HEK293 (cell line): ENCODE measurements at regions not wholly inside any gene's neighbourhood (a gene's known extent, or its start where the extent isn't known, plus 50 kb on each side); places are given as distances from the start of the nearest gene placed in this dataset.

ENCODE experiments used
- CTCF ChIA-PET: fragments of 350-600 bp; formaldehyde crosslinking; extraction: SDS; loops from one replicate; lab custom pipeline; 2021; ENCODE audit warnings: antibody characterized with exemption; lab: Yijun Ruan, JAX
- POLR2A ChIA-PET: fragments of 300-600 bp; formaldehyde crosslinking; extraction: SDS; loops from one replicate; lab custom pipeline; 2020; ENCODE audit warnings: antibody characterized with exemption, inconsistent platforms; lab: Yijun Ruan, JAX
- H3K27ac ChIP-seq: fragments of 200-500 bp; sonication (Bioruptor generic); 2 replicates; pipeline ENCODE4 v1.5.1; 2014; ENCODE audit warnings: low read depth, low read length, control low read depth, inconsistent platforms; ENCODE audit errors: extremely low read depth
- H3K36me3 ChIP-seq, 2 experiments: fragments of 200-500 bp in 1 of 2; sonication (Bioruptor generic) in 1 of 2; 1 replicate in 1 of 2; 2 replicates in 1 of 2; pipeline ENCODE4 v1.5.1; 2014 to 2017; ENCODE audit warnings: inconsistent platforms in 2 of 2, low read length in 2 of 2; ENCODE audit not compliant: control insufficient read depth in 2 of 2, insufficient read depth in 1 of 2
- H3K4me1 ChIP-seq: fragments of 200-500 bp; sonication (Bioruptor generic); 2 replicates; pipeline ENCODE4 v1.5.1; 2014; ENCODE audit warnings: mild to moderate bottlenecking, low read length, inconsistent platforms; ENCODE audit not compliant: control insufficient read depth, insufficient read depth
- H3K4me3 ChIP-seq: 2 replicates; pipeline ENCODE4 v1.5.1; 2011; ENCODE audit warnings: low read depth, mild to moderate bottlenecking, control low read depth, low read length, moderate library complexity
- H3K9me3 ChIP-seq: fragments of 200-500 bp; sonication (Bioruptor generic); 2 replicates; pipeline ENCODE4 v1.5.1; 2014; ENCODE audit warnings: low read depth, low read length, inconsistent platforms; ENCODE audit not compliant: control insufficient read depth, insufficient read depth
- GFI1B ChIP-seq: fragments of 450-650 bp; formaldehyde crosslinking; IDR thresholded peaks from 2 replicates; pipeline ENCODE4 v1.5.1; 2016; ENCODE audit warnings: missing biosample characterization, missing genetic modification characterization
- KLF10 ChIP-seq: fragments of 450-650 bp; IDR thresholded peaks from 2 replicates; pipeline ENCODE4 v1.5.1; 2018; ENCODE audit warnings: missing biosample characterization, mild to moderate bottlenecking, missing genetic modification characterization
- KLF8 ChIP-seq: fragments of 450-650 bp; formaldehyde crosslinking; IDR thresholded peaks from 2 replicates; pipeline ENCODE4 v1.5.1; 2016; ENCODE audit warnings: missing biosample characterization, missing genetic modification characterization
- MYNN ChIP-seq: fragments of 450-650 bp; formaldehyde crosslinking; IDR thresholded peaks from 2 replicates; pipeline ENCODE4 v1.5.1; 2016; ENCODE audit warnings: missing biosample characterization, missing genetic modification characterization, borderline replicate concordance
- PRDM1 ChIP-seq: fragments of 450-650 bp; formaldehyde crosslinking; IDR thresholded peaks from 2 replicates; pipeline ENCODE4; 2016; ENCODE audit warnings: missing biosample characterization, missing genetic modification characterization
- REST ChIP-seq: fragments of 450-650 bp; formaldehyde crosslinking; IDR thresholded peaks from 2 replicates; pipeline ENCODE4 v1.5.1; 2016; ENCODE audit warnings: missing biosample characterization, missing genetic modification characterization
- SCRT1 ChIP-seq: fragments of 450-650 bp; formaldehyde crosslinking; IDR thresholded peaks from 2 replicates; pipeline ENCODE4 v1.5.1; 2016; ENCODE audit warnings: missing biosample characterization, missing genetic modification characterization, borderline replicate concordance
- SCRT2 ChIP-seq: fragments of 450-650 bp; formaldehyde crosslinking; IDR thresholded peaks from 2 replicates; pipeline ENCODE4 v1.5.1; 2016; ENCODE audit warnings: missing biosample characterization, missing genetic modification characterization
- ZBTB17 ChIP-seq: fragments of 450-650 bp; formaldehyde crosslinking; IDR thresholded peaks from 2 replicates; pipeline ENCODE4 v1.5.1; 2016; ENCODE audit warnings: missing biosample characterization, missing genetic modification characterization
- ZFP69B ChIP-seq: fragments of 450-650 bp; formaldehyde crosslinking; IDR thresholded peaks from 2 replicates; pipeline ENCODE4 v1.5.1; 2016; ENCODE audit warnings: missing biosample characterization, missing genetic modification characterization
- ZNF132 ChIP-seq: fragments of 450-650 bp; formaldehyde crosslinking; IDR thresholded peaks from 2 replicates; pipeline ENCODE4 v1.5.1; 2017; ENCODE audit warnings: missing biosample characterization, missing genetic modification characterization, borderline replicate concordance
- ZNF26 ChIP-seq: fragments of 450-650 bp; formaldehyde crosslinking; IDR thresholded peaks from 2 replicates; pipeline ENCODE4 v1.5.1; 2016; ENCODE audit warnings: missing biosample characterization, missing genetic modification characterization
- ZNF529 ChIP-seq: fragments of 450-650 bp; formaldehyde crosslinking; IDR thresholded peaks from 2 replicates; pipeline ENCODE4 v1.5.1; 2017; ENCODE audit warnings: missing genetic modification characterization, missing biosample characterization; ENCODE audit not compliant: insufficient replicate concordance
- ZNF558 ChIP-seq: fragments of 450-650 bp; formaldehyde crosslinking; IDR thresholded peaks from 2 replicates; pipeline ENCODE4 v1.5.1; 2016; ENCODE audit warnings: missing biosample characterization, missing genetic modification characterization
- ZNF645 ChIP-seq: fragments of 450-650 bp; formaldehyde crosslinking; IDR thresholded peaks from 2 replicates; pipeline ENCODE4; 2016; ENCODE audit warnings: missing biosample characterization, missing genetic modification characterization
- ZNF654 ChIP-seq: fragments of 450-650 bp; formaldehyde crosslinking; IDR thresholded peaks from 2 replicates; pipeline ENCODE4 v1.5.1; 2016; ENCODE audit warnings: low read depth, missing biosample characterization, missing genetic modification characterization
- ZSCAN30 ChIP-seq: fragments of 450-650 bp; IDR thresholded peaks from 2 replicates; pipeline ENCODE4 v1.5.1; 2018; ENCODE audit warnings: missing biosample characterization, mild to moderate bottlenecking, missing genetic modification characterization, moderate library complexity
- ZSCAN5A ChIP-seq: fragments of 450-650 bp; formaldehyde crosslinking; IDR thresholded peaks from 2 replicates; pipeline ENCODE4 v1.5.1; 2016; ENCODE audit warnings: missing biosample characterization, missing genetic modification characterization
- TF ChIP-seq, protein P1 (sequence below): fragments of 450-650 bp; formaldehyde crosslinking; IDR thresholded peaks from 2 replicates; pipeline ENCODE4 v1.5.1; 2017; ENCODE audit warnings: missing biosample characterization, missing genetic modification characterization
- TF ChIP-seq, protein P2 (sequence below): fragments of 450-650 bp; formaldehyde crosslinking; IDR thresholded peaks from 2 replicates; pipeline ENCODE4 v1.5.1; 2016; ENCODE audit warnings: missing biosample characterization, missing genetic modification characterization

- H3K4me3 ChIP-seq: no peak overlapping the region
- H3K4me1 ChIP-seq: no peaks in the 10 kb centered on the region
- no peak overlapping the region for H3K27ac ChIP-seq
- TF ChIP-seq, protein P1, sequence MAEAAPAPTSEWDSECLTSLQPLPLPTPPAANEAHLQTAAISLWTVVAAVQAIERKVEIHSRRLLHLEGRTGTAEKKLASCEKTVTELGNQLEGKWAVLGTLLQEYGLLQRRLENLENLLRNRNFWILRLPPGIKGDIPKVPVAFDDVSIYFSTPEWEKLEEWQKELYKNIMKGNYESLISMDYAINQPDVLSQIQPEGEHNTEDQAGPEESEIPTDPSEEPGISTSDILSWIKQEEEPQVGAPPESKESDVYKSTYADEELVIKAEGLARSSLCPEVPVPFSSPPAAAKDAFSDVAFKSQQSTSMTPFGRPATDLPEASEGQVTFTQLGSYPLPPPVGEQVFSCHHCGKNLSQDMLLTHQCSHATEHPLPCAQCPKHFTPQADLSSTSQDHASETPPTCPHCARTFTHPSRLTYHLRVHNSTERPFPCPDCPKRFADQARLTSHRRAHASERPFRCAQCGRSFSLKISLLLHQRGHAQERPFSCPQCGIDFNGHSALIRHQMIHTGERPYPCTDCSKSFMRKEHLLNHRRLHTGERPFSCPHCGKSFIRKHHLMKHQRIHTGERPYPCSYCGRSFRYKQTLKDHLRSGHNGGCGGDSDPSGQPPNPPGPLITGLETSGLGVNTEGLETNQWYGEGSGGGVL (tag by site-specific recombination): no peak
- TF ChIP-seq ZNF654 (tag by site-specific recombination): peak; percentile 32
- CTCF ChIA-PET: interaction anchor here (0.6 to 5.3 kb wide), 34 partner anchors 9 to 523 kb away, joined by 3 to 91 read pairs (median 5); partner anchors contain the start of gene CCN2
- POLR2A ChIA-PET: interaction anchor here (1.0 kb wide), 1 partner anchor 267 kb away, joined by 3 read pairs; the partner anchor contains the start of gene CCN2
- no peaks in the 10 kb centered on the region for H3K36me3 ChIP-seq
- no peaks in the 10 kb centered on the region for H3K9me3 ChIP-seq
Observed at GRCh38 chr6:132218059-132218696, 183.1 kb downstream of the MOXD1 start.

DNA sequence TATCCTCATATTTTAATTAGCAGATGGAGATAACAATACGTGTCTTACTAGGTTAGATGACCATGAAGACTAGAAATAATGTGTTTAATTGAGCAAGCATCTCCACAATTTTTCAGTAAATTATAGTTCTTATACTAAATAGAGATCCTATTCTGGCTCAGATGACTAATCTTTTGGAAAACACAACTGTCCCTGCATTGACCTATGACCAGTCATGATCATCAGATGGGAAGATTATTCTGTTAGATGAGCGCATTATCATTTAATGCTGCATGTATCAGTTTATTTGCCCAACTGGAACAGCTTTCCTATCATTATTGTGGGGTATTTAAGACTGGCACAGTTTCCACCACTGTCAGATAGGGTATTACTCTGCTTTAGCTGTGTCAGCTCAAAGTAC, 185.5 kb downstream of the MOXD1 start:
- Histone ChIP-seq H3K36me3 (no peaks in the 10 kb centered on the region), H3K27ac (no peak overlapping the region), H3K4me3 (no peak overlapping the region), H3K4me1 (no peaks in the 10 kb centered on the region), H3K9me3 (no peaks in the 10 kb centered on the region)
- TF ChIP-seq ZNF132 (tag by site-specific recombination): no peak
- no peak for TF ChIP-seq KLF10 (tag by site-specific recombination)
- TF ChIP-seq ZBTB17: no peak
- TF ChIP-seq GFI1B (tag by site-specific recombination): no peak
- no peak for TF ChIP-seq ZSCAN5A (tag by site-specific recombination)
- TF ChIP-seq ZNF26 (tag by site-specific recombination): no peak
- no peak for TF ChIP-seq PRDM1 (tag by site-specific recombination)
- no peak for TF ChIP-seq KLF8
- TF ChIP-seq, protein P2, sequence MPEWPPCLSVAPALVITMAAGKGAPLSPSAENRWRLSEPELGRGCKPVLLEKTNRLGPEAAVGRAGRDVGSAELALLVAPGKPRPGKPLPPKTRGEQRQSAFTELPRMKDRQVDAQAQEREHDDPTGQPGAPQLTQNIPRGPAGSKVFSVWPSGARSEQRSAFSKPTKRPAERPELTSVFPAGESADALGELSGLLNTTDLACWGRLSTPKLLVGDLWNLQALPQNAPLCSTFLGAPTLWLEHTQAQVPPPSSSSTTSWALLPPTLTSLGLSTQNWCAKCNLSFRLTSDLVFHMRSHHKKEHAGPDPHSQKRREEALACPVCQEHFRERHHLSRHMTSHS (tag by site-specific recombination): no peak
- no peak for TF ChIP-seq ZFP69B (tag by site-specific recombination)
- TF ChIP-seq ZNF558 (tag by site-specific recombination): no peak
- TF ChIP-seq SCRT1: no peak
- TF ChIP-seq MYNN (tag by site-specific recombination): no peak
- TF ChIP-seq ZNF645 (tag by site-specific recombination): no peak
- TF ChIP-seq ZSCAN30 (tag by site-specific recombination): no peak
- TF ChIP-seq ZNF529 (tag by site-specific recombination): no peak
- TF ChIP-seq SCRT2 (tag by site-specific recombination): no peak
- no peak for TF ChIP-seq REST (tag by site-specific recombination)
- POLR2A ChIA-PET: no interaction called here
- CTCF ChIA-PET: interaction anchor here (0.5 to 5.3 kb wide), 7 partner anchors 11 to 339 kb away, joined by 3 to 91 read pairs (median 4); no protein-coding TSS in a partner anchor
